Breast epithelium (tissue), 3 donors: ENCODE measurements at regions not wholly inside any gene's neighbourhood (a gene's known extent, or its start where the extent isn't known, plus 50 kb on each side); places are given as distances from the start of the nearest gene placed in this dataset.

Source experiments
- CTCF ChIP-seq, 3 donors: fragments of 450-650 bp; IDR thresholded peaks; one replicate each; pipeline ENCODE4 v1.5.1; 2016 to 2017; ENCODE audit warnings: antibody characterized with exemption in 3 of 3, mild to moderate bottlenecking in 3 of 3, moderate library complexity in 3 of 3
- POLR2A ChIP-seq: fragments of 450-650 bp; IDR thresholded peaks from one replicate; pipeline ENCODE4 v1.6.1; 2016; ENCODE audit warnings: antibody characterized with exemption, mild to moderate bottlenecking, moderate library complexity
- POLR2AphosphoS5 ChIP-seq, 3 donors: sonication (generic); formaldehyde crosslinking; IDR thresholded peaks; one replicate each; pipeline ENCODE4 v1.6.1; 2017; ENCODE audit warnings: antibody characterized with exemption in 3 of 3

- TF ChIP-seq CTCF (IDR thresholded peaks at IDR 0.05) (no peak), POLR2A (no peak), POLR2AphosphoS5 (IDR thresholded peaks at IDR 0.05) (no peak)
Measured at GRCh38 chr6:54730767-54731630, 115.6 kb upstream of the FAM83B start.
